Activated CD4-positive, alpha-beta memory T cell treated with anti-CD3 and anti-CD28 coated beads, Interleukin-2, amount 10 ng/mL, durations not matched to agents 7 days and 5 days (primary cell): ENCODE measurements at regions not wholly inside any gene's neighbourhood (a gene's known extent, or its start where the extent isn't known, plus 50 kb on each side); places are given as distances from the start of the nearest gene placed in this dataset.

Experiments used
- CTCF ChIA-PET: fragments of 350-600 bp; sonication (Branson Sonifier 250); formaldehyde crosslinking; loops from one replicate; lab custom pipeline; 2021; ENCODE audit warnings: antibody characterized with exemption, inconsistent platforms; lab: Charles Lee
- POLR2A ChIA-PET: fragments of 350-600 bp; sonication (Branson Sonifier 250); formaldehyde crosslinking; loops from one replicate; lab custom pipeline; 2021; ENCODE audit warnings: antibody characterized with exemption; lab: Charles Lee
- DNase-seq: peaks from one replicate; pipeline ENCODE4 v3.0.0-alpha.2; 2020
- H3K27ac Mint-ChIP-seq: one replicate; pipeline ENCODE4 v1.8.0; 2021; ENCODE audit warnings: mild to moderate bottlenecking, mixed read lengths
- H3K27me3 Mint-ChIP-seq: one replicate; pipeline ENCODE4 v1.8.0; 2021; ENCODE audit warnings: mixed read lengths
- H3K36me3 Mint-ChIP-seq: one replicate; pipeline ENCODE4 v1.8.0; 2021; ENCODE audit warnings: low read depth, mixed read lengths
- H3K4me1 Mint-ChIP-seq: one replicate; pipeline ENCODE4 v1.8.0; 2021; ENCODE audit warnings: mixed read lengths
- H3K4me3 Mint-ChIP-seq: one replicate; pipeline ENCODE4 v1.8.0; 2021; ENCODE audit warnings: mild to moderate bottlenecking, mixed read lengths
- H3K9me3 Mint-ChIP-seq: one replicate; pipeline ENCODE4 v1.8.0; 2021; ENCODE audit warnings: mixed read lengths

DNA sequence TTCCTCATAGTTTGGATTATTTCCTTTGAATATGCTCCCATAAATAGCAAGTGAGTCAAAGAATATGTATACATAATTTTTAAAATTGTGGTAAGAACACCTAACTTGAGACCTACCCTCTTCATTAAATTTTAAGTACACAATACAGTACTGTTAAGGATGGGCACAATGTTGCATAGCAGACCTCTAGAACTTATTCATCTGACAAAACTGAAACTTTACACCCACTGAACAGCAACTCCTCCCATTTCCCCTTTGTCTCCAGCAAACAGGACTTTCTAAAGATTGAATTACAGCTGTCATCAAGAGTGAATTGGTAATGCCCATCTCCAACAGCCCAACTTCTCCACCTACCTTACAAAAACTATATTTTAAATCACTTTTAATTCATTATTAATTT is 388.9 kb downstream of the HTR1A start:
- Mint-ChIP-seq H3K27ac (no peak overlapping the region), H3K4me3 (no peak overlapping the region), H3K4me1 (no peaks in the 10 kb centered on the region), H3K27me3 (no peaks in the 10 kb centered on the region), H3K9me3 (peaks cover 6% of the 10 kb centered on the region), H3K36me3 (no peaks in the 10 kb centered on the region)
- ChIA-PET CTCF (no interaction called here), POLR2A (no interaction called here)
- DNase-seq: no peak

DNA sequence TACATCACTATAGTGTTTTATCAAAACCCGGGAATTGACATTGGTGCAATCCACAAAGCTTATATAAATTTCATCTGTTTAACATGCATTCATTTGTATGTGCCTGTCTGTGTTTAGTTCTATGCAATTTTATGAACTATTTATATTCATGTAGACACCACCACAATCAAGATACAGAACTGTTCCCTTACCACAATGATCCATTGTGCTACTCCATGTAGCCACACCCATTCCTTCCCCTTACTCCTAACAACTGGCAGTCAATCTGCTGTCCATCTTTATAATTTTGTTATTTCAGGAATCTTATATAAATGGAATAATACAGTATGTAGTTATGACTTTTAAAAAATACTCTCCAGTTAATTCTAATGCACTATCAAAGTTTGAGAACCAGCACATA is 389.5 kb downstream of the HTR1A start:
- Mint-ChIP-seq H3K4me3 (no peak overlapping the region), H3K4me1 (no peaks in the 10 kb centered on the region), H3K27me3 (no peaks in the 10 kb centered on the region), H3K9me3 (peaks cover 4% of the 10 kb centered on the region), H3K27ac (no peak overlapping the region), H3K36me3 (no peaks in the 10 kb centered on the region)
- POLR2A ChIA-PET: no interaction called here
- CTCF ChIA-PET: no interaction called here
- DNase-seq: no peak

DNA sequence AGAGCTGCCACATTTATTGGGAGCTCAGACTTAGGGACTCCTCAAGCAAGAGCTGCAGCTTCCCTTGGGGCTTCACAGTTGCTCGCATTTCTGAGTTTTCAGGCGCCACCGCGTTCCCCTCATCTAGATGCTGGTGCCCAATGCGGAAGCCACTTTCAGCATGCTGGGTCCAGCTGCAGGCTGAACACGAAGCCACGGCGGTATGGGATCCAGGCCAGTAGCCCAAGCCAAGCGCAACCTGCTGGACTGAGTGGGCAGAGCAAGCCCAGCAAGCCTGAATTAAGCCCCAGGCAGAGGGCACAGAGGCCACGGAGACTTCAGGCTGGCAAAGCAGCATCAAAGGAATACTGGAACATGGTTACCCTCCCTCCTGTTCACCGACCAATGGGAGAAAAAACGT is 391.5 kb downstream of the HTR1A start:
- Mint-ChIP-seq H3K4me3 (no peak overlapping the region), H3K4me1 (no peaks in the 10 kb centered on the region), H3K36me3 (no peaks in the 10 kb centered on the region), H3K27me3 (no peaks in the 10 kb centered on the region), H3K27ac (no peak overlapping the region), H3K9me3 (peaks cover 9% of the 10 kb centered on the region)
- ChIA-PET POLR2A (no interaction called here), CTCF (no interaction called here)
- no peak for DNase-seq

DNA sequence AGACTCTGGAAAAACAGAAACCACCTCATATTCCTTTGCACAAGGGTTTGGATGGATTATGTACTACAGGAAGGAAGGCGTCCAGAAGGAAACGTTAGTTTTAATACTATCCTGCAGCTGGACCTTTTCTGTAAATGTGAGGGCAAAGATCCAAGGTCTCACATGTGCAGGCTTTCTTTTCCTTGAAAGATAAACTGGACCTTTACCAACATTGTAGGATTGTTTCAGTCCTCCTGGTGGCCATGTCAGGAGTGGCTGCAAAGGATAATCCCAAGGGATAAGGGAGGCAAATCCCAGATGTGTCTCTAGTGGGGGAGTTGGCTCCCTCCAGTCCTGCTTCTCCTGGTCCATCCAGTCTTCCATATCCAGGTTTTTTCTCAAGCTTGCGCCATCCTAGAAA is 397.5 kb downstream of the HTR1A start:
- Mint-ChIP-seq H3K27me3 (no peaks in the 10 kb centered on the region), H3K27ac (no peak overlapping the region), H3K4me1 (no peaks in the 10 kb centered on the region), H3K4me3 (no peak overlapping the region), H3K36me3 (no peaks in the 10 kb centered on the region), H3K9me3 (peaks cover 18% of the 10 kb centered on the region)
- CTCF ChIA-PET: no interaction called here
- DNase-seq: no peak
- POLR2A ChIA-PET: no interaction called here

DNA sequence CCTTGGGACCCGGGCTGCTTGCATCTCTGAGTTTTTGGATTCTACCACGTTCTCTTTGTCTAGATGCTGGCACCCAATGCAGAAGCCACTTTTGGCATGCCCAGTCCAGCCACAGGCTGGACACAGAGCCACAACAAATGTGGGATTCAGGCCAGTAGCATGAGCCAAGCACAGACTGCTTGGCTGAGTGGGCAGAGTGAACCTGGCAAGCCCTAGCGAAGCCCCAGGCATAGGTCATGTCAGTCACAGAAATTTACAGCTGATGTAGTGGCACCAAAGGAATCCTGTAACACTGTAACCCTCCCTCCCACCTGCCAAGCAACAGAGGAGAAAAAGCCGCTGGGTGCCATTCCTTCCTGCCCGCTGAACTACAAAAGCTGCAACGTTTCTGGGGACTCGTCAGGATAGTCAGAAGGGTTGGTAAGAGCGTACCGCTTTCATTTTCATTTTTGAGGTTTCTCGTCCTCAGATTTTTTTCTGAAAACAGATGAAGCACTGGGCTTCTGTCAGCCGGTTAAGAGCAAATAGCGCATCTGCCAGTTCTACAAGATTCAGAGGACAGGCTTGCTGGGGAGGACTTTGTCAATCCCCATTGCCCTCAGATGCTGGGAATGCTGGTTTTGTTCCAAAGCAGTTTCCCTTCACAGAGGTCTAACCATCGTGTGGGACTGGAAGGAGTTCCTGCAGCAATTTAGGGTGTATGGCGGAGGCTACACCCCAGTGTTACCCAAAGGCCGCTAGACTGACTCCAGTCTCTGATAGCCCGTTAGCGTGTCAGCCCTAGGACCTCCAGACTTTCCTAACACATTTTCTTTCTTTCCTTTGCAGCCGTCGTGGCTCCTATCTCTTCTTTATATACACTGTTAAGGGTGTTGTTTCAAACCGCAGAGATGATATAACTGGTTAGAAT is 399.0 kb downstream of the HTR1A start:
- no peaks in the 10 kb centered on the region for H3K4me1 Mint-ChIP-seq
- no peak for DNase-seq
- ChIA-PET CTCF (no interaction called here), POLR2A (no interaction called here)
- no peak overlapping the region for H3K4me3 Mint-ChIP-seq
- H3K9me3 Mint-ChIP-seq: peaks cover 14% of the 10 kb centered on the region
- H3K27me3 Mint-ChIP-seq: no peaks in the 10 kb centered on the region
- no peaks in the 10 kb centered on the region for H3K36me3 Mint-ChIP-seq
- no peak overlapping the region for H3K27ac Mint-ChIP-seq

DNA sequence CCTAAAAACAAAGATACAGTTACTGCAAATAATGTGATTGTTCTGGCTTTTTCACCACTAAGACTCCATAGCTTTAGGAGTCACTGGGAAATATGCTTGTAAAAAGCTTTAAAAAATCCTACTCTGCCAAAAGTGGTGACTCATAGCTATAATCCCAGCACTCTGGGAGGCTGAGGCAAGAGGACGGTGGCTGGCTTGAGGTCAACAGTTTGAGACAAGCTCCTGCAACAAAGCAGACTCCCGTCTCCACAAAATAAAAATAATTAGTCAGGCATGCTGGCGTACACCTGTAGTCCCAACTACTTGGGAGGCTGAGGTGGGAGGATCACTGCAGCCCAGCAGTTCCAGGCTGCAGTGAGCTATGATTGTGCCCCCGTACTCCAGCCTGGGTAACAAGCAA is 406.4 kb downstream of the HTR1A start:
- DNase-seq: no peak
- H3K4me3 Mint-ChIP-seq: no peak overlapping the region
- H3K27me3 Mint-ChIP-seq: no peaks in the 10 kb centered on the region
- ChIA-PET POLR2A (no interaction called here), CTCF (no interaction called here)
- H3K4me1 Mint-ChIP-seq: no peaks in the 10 kb centered on the region
- H3K36me3 Mint-ChIP-seq: no peaks in the 10 kb centered on the region
- peaks cover 5% of the 10 kb centered on the region for H3K9me3 Mint-ChIP-seq
- H3K27ac Mint-ChIP-seq: no peak overlapping the region

DNA sequence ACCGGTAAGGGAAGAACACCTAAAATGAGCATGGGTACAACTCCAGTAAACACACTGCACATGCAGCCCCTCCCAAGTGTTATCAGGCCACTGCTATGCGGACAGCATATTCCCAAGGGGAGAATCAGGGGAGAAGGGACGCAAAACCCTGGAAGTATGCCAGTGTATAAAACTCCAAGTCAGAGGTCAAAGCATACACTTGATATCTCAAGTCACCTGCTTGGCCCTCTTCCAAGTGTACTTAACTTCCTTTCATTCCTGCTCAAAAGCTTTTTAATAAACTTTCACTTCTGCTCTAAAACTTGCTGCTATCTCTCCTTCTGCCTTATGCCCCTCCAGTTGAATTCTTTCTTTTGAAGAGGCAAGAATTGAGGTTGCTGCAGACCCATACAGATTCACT is 408.1 kb downstream of the HTR1A start:
- ChIA-PET CTCF (no interaction called here), POLR2A (no interaction called here)
- Mint-ChIP-seq H3K27me3 (no peaks in the 10 kb centered on the region), H3K9me3 (peaks cover 3% of the 10 kb centered on the region), H3K36me3 (no peaks in the 10 kb centered on the region), H3K27ac (no peak overlapping the region), H3K4me1 (no peaks in the 10 kb centered on the region), H3K4me3 (no peak overlapping the region)
- DNase-seq: no peak

DNA sequence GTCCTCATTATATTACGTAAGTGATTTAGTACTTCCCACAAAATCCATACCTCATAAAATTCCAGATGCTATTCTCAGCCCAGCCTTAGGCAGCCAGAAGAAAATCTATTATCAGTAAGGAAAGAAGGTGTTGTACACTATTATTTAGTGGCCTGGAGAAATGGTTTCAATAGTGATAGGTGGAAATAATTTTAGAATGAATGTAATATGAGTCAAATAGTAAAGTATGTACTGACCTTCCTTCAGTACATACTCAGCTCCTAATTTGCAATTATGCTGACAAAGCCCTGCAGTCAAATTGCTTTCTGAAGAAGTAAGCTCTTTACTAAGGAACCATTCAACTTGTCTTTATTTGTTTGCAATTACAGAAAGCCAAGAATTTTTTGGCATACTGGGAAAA is 409.2 kb downstream of the HTR1A start:
- H3K36me3 Mint-ChIP-seq: no peaks in the 10 kb centered on the region
- POLR2A ChIA-PET: no interaction called here
- H3K27me3 Mint-ChIP-seq: no peaks in the 10 kb centered on the region
- no peaks in the 10 kb centered on the region for H3K4me1 Mint-ChIP-seq
- CTCF ChIA-PET: no interaction called here
- no peak for DNase-seq
- no peak overlapping the region for H3K27ac Mint-ChIP-seq
- no peak overlapping the region for H3K4me3 Mint-ChIP-seq
- peaks cover 3% of the 10 kb centered on the region for H3K9me3 Mint-ChIP-seq

DNA sequence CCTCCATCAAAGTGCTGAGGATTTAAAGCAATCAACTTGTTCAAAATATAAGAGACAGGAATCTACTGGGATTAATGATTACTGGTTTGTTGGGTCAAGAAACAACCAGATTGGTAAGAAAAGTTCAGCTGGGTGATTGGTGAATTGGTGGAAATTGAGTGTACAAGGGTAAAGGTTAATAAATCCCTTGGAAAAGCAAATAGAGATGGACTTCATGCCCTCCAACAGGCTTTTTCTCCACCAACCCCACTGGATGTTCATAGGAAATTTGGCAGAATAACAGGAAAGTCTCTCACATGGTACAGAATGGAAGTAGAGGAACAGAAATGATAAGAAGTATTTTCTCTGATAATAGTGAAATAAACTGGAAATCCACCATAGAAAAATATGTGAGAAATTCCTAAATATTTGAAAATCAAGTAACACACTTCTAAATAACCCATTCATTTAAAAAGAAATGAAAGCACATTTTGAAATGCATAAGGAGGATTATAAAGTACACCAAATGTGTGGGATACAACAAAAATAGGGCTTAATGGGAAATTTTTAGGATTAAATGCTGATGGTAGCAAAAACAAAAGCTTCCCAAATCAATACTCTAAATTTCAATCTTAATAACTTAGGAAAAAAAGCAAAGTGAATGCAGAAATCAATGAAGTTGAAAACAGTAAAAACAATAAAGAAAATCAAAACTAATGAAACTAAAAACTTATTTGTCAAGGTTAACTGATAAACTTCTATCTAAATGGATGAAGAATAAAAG is 426.2 kb downstream of the HTR1A start:
- Mint-ChIP-seq H3K36me3 (no peaks in the 10 kb centered on the region), H3K27me3 (no peaks in the 10 kb centered on the region), H3K4me3 (no peak overlapping the region), H3K4me1 (no peaks in the 10 kb centered on the region), H3K27ac (no peak overlapping the region), H3K9me3 (peaks cover 5% of the 10 kb centered on the region)
- POLR2A ChIA-PET: no interaction called here
- CTCF ChIA-PET: no interaction called here
- DNase-seq: no peak

DNA sequence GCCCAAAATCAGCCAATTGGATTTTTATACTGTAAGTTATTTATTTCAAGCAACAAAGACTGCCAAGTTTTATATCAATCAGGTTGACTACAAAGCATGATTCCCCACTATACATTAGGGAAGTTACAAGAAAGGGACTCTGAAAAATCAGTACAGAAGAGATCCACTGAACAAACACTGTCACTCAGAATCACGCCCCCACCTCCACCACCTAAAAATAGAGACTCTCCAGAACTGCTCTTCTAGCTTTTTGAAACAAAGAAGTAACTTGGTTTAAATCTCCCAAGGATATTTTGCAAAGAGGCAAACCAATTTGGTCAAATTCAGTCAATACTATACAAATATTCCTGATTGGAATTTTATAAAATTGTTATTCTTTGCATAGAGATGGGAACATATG is 438.0 kb downstream of the HTR1A start:
- ChIA-PET POLR2A (no interaction called here), CTCF (no interaction called here)
- no peaks in the 10 kb centered on the region for H3K27me3 Mint-ChIP-seq
- no peak overlapping the region for H3K4me3 Mint-ChIP-seq
- DNase-seq: no peak
- H3K4me1 Mint-ChIP-seq: no peaks in the 10 kb centered on the region
- H3K27ac Mint-ChIP-seq: no peak overlapping the region
- H3K36me3 Mint-ChIP-seq: no peaks in the 10 kb centered on the region
- H3K9me3 Mint-ChIP-seq: peaks cover 17% of the 10 kb centered on the region

DNA sequence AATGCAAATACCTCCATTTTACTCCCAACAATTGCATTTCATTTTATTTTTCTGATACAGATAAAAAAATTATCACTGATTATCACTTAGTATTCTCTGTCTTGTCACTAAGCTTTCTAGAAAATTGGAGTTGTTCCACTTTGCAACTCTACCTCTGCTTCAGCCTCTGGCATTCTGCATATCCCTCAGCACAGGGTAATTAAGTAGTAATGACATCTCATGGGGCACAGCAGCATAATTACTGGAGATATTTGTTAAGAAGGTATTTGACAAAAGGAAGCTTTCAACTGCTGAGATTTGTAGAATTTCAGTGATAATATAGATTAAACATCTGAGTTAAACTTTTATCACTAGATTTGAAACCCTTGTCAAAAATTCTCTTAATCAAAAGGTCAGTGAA is 446.2 kb downstream of the HTR1A start:
- Mint-ChIP-seq H3K27me3 (no peaks in the 10 kb centered on the region), H3K4me1 (no peaks in the 10 kb centered on the region), H3K36me3 (no peaks in the 10 kb centered on the region), H3K4me3 (no peak overlapping the region), H3K9me3 (peaks cover 17% of the 10 kb centered on the region), H3K27ac (no peak overlapping the region)
- DNase-seq: no peak
- POLR2A ChIA-PET: no interaction called here
- CTCF ChIA-PET: no interaction called here

DNA sequence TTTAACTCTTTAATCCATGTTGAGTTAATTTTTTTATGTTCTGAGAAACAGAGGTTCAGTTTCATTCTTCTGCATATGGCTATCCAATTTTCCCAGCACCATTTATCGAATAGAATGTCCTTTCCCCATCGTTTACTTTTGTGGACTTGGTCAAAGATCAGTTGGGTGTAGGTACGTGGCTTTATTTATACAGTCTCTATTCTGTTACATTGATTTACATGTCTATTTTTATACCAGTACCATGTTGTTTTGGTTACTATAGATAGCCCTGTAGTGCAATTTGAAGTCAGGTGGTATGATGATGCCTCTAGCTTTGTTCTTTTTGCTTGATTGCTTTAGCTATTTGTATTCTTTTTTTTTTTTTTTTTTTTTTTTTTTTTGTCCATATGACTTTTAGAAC is 462.0 kb downstream of the HTR1A start:
- Mint-ChIP-seq H3K27ac (no peak overlapping the region), H3K4me3 (no peak overlapping the region), H3K27me3 (no peaks in the 10 kb centered on the region), H3K36me3 (no peaks in the 10 kb centered on the region), H3K4me1 (no peaks in the 10 kb centered on the region), H3K9me3 (no peaks in the 10 kb centered on the region)
- no peak for DNase-seq
- CTCF ChIA-PET: no interaction called here
- POLR2A ChIA-PET: no interaction called here

DNA sequence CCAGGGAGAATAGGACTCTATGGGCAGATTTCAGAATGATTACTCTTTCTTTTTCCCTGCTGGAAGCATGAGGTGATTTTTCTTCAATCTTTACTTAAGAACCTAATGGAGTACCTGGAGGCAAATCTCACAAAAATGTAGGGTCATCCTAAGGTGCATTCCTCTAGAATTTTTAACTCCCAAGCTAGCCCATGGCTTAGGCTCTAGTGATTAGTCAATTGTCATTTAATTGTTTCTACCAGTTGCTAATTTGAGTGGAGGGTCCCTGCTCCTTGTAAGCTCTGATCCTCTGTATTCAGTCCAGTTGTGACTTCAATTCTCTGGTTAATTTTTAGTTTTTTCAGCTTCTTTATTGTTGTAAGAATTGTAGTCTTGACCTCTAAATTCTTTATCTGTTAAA is 467.0 kb downstream of the HTR1A start:
- DNase-seq: no peak
- CTCF ChIA-PET: no interaction called here
- no peak overlapping the region for H3K4me3 Mint-ChIP-seq
- peaks cover under 1% of the 10 kb centered on the region for H3K9me3 Mint-ChIP-seq
- no peak overlapping the region for H3K27ac Mint-ChIP-seq
- no peaks in the 10 kb centered on the region for H3K36me3 Mint-ChIP-seq
- POLR2A ChIA-PET: no interaction called here
- H3K4me1 Mint-ChIP-seq: no peaks in the 10 kb centered on the region
- no peaks in the 10 kb centered on the region for H3K27me3 Mint-ChIP-seq

DNA sequence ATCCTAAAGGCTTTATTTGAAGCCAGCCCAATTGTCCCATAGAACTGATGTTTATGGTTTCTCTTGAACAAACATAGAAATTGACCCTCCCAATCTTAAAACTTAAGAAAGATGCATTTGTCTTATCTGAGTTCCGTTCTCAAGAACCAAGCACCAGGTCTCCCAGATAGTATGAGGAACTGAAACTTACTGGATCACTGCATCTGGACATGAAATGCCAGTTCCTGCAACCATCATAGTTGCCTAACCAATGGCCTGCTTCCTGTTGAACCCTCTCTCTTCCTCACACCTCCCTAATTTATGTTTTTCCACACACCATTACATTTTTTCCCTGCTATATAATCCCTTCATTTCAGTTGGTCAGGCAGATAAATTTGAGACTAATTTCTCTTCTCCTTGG is 478.9 kb downstream of the HTR1A start:
- H3K36me3 Mint-ChIP-seq: no peaks in the 10 kb centered on the region
- DNase-seq: no peak
- ChIA-PET POLR2A (no interaction called here), CTCF (no interaction called here)
- no peaks in the 10 kb centered on the region for H3K4me1 Mint-ChIP-seq
- H3K9me3 Mint-ChIP-seq: peaks cover 3% of the 10 kb centered on the region
- H3K27ac Mint-ChIP-seq: no peak overlapping the region
- no peaks in the 10 kb centered on the region for H3K27me3 Mint-ChIP-seq
- H3K4me3 Mint-ChIP-seq: no peak overlapping the region
